GM19099 (cell line): ENCODE measurements at regions not wholly inside any gene's neighbourhood (a gene's known extent, or its start where the extent isn't known, plus 50 kb on each side); places are given as distances from the start of the nearest gene placed in this dataset.

Source experiments
- POLR2A ChIP-seq: IDR thresholded peaks from 3 replicates; pipeline ENCODE4 v1.6.1; 2011; ENCODE audit warnings: low read depth; ENCODE audit not compliant: insufficient read length; ENCODE audit errors: extremely low read depth

- no peak for TF ChIP-seq POLR2A
Observed at GRCh38 chr22:48713272-48714205, 1114.1 kb downstream of the BRD1 start.

DNA sequence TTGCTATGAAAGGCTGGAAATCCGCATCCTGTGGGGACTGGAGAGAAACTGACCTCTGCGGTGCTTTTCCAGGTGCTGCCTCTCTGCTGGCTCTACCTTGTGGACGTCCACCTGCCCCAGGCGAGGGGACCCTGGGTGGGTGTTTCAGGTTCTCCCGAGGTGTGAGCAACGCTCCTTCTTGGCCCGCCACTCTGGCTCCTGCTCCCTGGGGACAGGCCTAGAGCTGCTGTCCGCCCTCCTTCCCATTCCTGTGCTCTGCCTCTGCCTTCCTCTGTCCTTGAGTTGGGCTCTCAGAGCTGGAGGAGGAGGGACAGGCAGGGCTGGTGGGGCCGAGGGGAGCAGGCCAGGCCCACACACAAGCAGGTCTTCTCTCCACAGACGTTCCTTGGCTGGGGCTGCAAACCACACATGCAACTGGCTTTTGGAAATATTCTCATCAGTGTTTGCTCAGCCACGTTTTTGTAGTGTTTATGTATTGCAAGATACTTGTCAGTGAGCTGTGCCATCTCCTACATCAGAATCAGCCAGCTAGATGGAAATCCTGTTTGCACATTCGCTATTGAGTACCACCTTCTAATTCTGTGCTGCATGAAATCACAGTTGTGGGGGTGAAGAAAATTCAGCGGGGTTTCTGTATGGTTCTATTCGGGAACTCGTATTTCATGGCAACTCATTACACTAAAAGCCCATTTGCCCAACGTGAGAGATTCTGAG, 1115.0 kb downstream of the BRD1 start:
- TF ChIP-seq POLR2A = no peak

GRCh38 chr22:48711669-48712068, 1116.0 kb downstream of the BRD1 start:
- no peak for TF ChIP-seq POLR2A

DNA sequence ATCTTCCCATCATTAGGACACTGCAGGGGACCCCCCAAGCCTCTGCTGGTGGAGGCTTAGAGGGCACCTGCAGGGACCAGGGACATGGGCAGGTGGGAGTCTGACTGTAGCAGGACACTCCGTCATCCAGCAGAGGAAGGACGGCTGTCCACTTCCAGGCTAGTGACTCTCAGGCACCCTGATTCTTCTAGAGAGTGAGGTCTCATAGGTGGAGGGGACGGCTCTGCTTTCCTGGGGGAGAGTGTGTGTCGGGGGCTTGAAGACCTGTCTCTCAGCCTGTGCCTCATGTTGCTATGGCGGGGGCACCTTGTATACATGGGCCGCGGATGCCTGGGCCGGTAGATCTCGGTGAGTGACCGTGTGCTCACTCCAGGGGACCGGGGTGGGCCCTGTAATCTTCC, 1116.6 kb downstream of the BRD1 start:
- no peak for TF ChIP-seq POLR2A

DNA sequence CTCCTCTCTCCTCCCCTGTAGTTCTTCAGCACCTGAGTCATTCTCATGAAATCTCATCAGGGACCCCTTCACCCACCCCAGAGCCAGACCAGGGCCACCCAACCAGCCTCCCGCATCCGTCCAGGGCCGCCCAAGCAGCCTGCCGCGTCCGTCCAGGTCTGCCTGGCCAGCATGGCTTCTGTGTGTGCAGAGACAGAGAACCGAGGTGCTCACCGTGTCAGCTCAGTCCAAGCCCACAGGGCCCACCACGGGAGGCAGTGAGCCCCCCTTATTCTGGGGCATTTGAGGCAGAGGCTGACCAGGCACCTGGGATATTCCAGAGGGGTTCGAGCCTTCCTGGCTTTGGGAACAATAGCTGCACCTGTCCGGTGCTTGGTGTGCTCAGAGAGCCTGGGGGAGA, 1117.3 kb downstream of the BRD1 start:
- TF ChIP-seq POLR2A = no peak

DNA sequence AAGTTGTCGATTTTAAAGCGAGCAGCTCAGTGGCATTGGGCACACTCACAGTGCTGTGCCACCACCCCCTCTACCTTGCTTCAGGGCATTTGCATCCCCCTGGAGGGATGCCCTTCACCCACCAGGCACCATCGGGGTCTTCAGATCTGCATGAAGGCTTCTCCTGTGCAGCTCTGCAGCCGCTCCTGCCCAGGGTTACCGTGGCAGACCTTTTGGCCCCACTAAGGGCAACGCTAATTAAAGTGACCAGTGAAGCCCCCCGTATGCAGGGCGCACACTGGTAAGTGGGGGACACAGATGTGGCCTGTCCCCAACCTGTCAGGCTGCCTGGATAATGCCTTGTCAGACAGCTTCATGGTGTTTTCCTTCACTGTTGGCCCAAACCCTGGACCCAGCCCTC, 1117.7 kb downstream of the BRD1 start:
- TF ChIP-seq POLR2A = no peak

DNA sequence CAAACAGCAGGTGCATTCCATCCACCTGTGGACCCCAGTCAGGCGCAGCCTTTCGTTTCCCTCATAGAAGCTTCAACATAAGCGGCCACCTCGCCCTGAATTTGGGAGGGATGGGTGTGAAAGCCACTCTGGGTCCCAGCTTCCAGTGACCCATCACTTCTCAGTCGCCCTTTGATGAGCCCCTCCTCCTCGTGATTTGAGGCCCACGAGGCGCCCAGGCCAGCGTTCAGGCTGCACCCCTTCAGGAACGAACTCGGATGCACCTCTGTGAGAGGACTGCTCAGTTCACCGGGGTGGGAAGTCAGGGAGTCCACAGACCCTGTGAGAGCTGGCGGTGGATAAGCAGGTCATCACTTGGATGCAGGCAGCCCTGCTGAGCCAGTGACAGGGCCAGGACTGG, 1118.2 kb downstream of the BRD1 start:
- TF ChIP-seq POLR2A = no peak

DNA sequence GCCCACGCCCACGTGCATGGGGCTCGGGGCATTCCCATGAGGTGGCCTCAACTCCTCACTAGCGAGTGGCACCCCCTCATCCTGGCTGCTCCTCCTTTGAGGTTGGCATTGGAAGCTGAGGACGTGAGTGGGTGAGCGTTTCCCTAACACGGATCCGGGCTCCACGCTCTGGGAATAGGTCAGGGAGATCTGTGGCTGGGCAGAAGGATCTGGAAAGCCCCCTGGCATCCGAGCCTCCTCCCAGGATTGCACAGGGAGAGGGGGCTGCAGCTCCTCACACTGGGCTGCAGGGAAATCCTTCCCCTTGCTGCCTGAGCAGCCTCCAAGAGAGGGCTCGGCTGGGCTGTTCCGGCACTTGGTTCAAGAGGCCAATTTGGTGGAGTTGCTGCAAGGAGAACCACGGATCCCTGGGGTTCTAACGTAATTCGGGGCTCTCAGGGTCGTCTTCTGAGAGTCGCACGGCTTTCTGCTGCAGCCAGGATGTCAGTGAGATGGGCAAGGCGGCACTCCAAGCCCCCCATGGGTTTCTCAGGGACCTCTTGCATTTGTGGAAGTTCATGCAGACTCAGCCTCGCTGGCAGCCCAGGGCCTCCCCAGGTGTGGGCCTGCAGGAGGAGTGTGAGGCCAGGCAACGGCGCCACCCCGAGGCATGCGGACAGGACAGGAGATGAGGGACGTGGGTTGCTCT, 1119.0 kb downstream of the BRD1 start:
- TF ChIP-seq POLR2A = no peak

DNA sequence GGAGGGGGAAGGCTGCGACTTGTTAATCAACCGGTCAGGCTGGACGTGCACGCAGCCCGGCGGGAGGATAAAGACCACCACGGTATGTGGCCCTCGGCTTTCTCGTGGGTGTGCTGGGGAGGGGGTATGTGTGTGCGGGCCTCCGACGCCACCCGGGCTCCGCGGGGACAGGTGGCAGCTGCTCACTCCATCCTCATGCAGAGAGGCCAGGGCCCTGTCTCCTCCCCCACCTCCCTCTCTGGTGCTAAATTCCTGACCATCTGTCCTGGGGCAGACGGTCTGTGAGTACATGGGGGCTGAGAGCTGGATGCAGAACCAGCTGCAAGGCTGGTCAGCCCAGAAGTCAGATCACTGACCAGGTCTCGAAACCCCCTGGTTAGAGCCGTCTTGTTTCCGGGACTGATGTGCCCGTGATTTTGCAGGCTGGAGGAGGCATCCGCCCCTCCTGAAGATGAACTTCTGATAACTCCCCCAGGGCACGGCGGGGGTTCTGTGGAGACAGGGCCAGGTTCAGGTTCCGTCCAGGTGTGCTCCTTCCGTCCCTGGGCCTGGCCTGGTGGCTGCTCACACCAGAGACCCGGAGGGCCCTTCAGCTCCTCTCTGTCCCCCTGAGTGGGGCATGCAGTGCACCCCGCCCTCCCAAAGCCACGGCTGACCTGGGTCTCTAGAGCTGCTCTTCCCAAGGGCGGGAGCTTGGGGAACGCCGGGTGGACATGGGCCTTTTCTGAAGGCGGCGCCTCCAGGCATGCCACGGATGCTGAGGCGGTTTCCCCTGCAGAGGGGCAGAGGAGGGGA, 1119.7 kb downstream of the BRD1 start:
- TF ChIP-seq POLR2A = no peak

DNA sequence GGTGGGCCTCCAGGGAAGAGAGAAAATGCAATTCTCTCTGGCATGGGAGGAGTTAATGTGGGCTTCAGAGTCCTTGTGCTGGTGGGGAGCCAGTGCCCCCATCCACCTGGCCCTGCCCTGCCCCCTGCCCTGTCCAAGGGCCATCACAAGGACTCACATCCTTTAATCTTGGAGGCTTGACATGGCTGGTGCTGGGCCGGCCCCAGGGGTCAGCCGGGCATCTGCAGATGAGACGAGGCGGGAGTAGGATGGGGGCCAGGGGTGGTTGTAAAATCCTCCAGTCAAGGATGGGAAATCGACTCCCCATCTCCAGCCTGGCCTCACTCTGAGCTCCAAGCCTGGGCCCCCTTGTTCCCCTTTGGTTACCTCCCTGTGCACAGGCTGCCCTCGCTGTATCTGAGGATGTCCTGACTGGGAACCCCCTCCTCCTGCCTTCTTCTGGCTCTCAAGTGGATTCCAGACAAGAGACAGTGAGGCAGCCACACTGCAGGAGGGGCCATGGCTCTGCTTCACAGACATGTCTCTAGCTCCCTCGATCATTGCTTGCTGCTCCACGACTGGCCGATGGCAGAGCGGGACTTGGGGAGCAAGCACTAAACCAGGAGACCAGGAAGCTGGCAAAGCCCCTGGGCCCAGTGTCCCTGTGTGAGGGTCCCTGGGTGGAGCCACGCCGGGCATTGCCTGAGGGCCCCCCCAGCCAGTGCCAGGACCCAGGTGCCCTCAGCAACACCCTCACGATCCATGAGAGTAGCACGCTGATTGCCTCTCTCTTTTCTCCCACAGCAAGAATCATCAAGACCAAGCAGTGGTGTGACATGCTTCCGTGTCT, 1120.5 kb downstream of the BRD1 start:
- TF ChIP-seq POLR2A = no peak

GRCh38 chr22:48705917-48706605, 1121.6 kb downstream of the BRD1 start:
- no peak for TF ChIP-seq POLR2A

- no peak for TF ChIP-seq POLR2A
Observed at GRCh38 chr22:48705159-48705916, 1122.3 kb downstream of the BRD1 start.

DNA sequence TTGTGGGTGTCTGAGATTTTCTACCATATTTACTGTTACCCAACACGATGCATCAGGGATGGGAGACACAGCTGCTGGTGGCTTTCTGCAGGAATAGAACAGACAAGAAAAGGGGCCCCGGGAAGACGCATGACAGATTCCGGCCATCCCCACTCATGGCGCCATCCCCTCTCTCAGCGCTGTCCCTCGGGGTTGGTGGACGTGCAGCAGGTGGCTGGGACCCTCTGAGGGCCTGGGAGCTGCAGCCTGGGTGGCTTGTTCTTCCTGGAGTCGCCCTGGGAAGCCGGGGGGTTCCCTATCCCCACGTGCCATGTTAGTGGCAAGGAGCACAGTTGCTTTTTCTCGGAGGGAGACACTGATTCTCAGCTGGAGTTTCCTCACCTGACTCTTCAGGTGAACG, 1123.3 kb downstream of the BRD1 start:
- TF ChIP-seq POLR2A = no peak
